HG03095 (cell line): ENCODE measurements at regions not wholly inside any gene's neighbourhood (a gene's known extent, or its start where the extent isn't known, plus 50 kb on each side); places are given as distances from the start of the nearest gene placed in this dataset.
"Not testable (repeated sequence)": the region's sequence is repeated elsewhere in the genome, so short reads cannot be mapped to it uniquely, and the experiment has no call there.

Experiments
- ATAC-seq: cut with Tn5 transposase; IDR thresholded peaks from one replicate; pipeline ENCODE4 v1.9.1; 2021; ENCODE audit warnings: moderate library complexity; ENCODE audit not compliant: unreplicated experiment

DNA sequence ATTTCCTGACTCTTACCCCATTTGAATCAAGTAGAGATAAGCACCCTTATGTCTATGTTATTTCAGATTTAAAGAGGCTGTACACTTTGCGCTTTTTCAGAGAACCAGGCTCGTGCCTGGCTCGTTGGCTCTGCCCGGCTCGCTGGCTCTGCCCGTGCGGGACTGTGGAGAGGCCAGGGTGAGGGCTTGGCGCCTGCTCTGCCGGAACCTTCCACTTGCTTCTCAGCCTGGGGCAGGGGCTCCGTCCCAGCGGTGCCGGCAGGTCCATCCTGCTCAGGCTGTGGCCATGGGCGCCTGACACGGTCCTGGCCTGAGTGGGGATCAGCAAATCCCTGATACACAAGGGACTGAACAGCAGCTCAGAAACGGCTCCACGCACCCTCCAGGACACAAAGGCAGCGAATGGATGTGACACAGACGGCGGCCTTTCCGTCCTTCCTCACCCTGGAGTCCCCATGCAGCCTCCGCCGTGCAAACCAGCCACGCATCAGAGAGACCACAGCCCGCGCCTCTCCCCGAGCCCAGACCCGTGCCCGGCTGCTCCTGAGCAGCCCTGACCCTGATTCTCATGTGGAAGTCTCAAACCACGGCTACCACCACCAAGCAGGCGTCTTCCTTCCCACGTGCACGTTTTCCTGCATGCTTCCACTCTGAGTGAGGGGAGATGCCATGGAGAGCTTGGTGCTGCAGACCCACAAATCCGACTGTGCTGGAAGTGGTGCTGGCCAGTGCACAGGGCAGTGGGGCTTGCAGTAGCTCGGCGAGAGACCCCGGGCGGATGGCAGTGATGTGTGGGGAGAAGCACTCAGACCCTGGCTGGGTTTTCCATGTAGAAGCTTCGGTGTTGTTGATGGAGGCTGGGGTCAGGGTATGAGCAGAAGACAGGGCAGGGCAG, 233.9 kb downstream of the ERMARD start:
- no peak for ATAC-seq

DNA sequence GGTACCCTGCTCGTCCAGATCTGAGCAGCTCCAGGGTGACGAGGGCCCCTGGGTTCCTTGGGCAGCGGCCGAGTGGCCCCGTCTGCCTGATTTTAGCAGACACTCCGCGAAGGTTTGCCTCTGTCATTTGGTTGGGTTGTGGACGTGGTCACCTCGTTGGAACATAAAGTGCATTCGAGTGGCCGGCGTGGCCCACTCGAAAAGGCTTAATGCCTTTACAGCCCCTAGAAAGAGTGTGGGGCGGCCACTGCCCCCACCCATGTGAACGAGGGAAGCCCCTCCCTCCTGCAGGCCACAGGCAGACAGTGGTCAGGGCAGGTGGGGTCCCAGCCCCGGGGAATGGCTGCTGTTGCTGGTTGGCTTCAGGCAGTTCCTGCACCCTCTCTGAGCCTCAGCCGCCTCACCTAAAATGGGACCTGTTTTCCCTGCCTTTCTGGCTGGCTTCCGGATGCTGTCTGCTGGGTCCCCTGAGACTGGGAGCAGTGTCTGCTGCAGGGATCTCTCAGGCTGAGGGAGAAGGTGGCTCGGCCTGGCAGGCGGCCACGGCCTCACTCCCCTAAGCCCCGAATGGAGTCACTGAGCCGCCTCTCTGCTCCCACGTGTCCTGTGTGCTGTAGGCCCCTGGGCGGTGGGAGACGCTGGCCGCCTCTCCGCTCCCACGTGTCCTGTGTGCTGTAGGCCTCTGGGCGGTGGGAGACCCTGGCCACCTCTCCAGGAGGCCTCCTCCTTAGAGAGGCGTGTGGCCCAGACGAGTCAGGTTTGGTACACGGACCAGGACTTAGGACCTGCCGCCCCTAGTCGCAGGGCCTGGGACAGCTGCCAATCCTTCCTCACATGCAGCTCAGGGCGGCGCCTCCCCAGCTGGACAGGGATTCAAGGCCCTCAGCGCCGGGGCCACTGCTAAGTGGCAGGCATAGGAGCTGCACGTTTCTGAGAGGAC, 233.0 kb downstream of the ERMARD start:
- no peak for ATAC-seq

DNA sequence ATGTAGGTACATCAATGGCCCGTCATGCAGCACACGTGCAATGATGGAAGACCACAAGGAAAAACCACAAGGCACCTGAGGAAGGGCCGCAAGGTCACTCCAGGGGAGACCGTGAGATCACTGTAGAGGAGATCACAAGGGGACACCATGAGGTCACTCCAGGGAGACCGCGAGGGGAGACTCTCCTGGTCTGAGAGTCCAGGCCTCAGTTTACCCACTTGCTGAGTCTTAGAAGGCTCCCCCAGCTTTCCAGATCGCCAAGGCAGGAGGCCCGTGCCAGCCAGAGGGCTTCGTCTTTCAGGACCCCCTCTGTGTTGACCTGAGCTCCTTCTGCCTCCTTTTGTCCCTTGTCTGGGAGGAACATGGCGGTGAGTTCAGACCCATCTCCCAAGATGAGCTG, 232.2 kb downstream of the ERMARD start:
- ATAC-seq = no peak

DNA sequence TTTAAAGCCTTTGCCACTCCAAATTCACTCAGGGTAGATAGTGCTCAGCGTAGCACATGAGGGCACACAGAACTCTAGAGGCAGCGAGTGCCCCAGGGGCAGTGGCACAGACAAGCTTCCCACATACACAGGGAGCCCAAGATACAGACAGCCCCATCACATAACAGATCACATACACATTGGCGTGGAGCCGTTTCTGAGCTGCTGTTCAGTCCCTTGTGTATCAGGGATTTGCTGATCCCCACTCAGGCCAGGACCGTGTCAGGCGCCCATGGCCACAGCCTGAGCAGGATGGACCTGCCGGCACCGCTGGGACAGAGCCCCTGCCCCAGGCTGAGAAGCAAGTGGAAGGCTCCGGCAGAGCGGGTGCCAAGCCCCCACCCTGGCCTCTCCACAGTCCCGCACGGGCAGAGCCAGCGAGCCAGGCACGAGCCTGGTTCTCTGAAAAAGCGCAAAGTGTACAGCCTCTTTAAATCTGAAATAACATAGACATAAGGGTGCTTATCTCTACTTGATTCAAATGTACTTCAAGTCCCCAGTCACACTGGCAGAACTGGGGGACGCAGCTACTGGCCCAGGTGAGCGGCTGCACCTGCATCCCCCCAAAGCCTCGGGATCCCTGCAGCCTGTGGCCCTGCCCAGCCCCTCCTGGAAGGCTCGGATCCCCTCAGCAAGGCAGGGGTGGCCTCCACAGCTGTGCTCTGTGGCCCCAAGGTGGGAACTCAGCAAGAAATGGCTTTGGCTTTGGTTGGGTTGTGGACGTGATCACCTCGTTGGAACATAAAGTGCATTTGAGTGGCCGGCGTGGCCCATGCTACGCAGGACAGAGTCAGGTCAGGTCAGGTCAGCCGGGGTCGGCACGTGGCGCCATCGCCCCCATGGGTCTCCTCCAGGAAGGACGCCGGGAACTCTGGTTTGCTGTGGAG, 231.3 kb downstream of the ERMARD start:
- ATAC-seq = no peak

DNA sequence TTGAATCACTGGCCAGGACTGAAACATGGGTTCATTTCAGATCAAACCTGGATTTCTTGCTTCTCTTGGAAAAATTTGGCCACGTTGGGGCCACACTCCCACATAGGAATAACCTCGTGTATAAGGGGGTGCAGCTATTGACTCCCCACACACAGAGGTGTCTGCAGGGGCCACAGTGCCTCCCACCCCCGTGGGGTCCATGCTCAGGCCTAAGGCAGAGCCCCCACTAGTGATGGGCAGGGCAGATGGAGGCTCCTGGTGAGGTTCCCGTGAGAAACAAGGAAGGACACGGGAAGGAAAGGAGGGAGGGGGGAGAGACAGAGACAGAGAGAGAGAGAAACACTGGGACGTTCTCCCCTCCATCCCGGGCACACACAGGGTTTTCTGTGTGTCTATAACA, 230.5 kb downstream of the ERMARD start:
- no peak for ATAC-seq

DNA sequence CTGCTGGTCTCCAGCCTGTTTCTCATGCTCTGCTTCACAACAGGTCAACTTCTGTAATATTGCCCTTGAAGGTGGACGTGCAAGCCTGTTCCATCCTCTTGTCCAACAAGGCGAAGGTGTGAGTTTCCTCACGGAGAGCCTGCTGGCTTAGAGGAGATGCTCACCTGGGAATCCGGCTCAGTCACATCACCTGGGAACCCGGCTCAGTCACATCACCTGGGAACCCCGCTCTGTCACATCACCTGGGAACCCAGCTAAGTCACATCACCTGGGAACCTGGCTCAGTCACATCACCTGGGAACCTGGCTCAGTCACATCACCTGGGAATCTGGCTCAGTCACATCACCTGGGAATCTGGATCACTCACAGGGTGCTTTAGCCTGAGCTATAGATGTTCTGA, 230.1 kb downstream of the ERMARD start:
- no peak for ATAC-seq

DNA sequence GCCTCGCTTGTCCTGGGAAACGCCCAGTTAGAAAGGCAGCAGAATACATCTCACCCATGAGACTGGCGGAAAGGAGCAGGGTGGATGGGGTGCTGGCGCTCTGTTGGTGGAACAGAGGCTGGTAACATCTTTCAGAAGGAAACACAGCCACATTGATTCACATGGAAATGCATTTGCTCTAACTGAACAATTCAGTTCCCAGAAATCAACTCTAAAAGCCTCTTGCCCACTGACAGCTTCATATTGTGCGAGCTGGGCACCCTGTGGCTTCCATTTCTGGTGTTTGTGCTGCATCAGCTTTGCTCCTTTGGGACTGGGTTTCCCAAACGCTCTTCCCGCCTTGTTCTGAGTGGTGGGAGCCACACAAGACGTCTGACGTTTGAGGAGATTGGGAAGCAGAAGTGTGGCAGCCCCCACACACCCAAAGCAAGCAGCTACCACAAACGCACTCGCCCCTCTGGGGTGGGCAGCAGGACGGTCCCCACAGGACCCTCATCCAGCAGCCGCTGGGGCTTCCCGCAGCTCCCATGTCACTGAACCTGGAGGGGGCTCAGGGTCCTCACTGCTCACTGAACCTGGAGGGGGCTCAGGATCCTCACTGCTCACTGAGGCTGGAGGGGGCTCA, 229.5 kb downstream of the ERMARD start:
- ATAC-seq = no peak

DNA sequence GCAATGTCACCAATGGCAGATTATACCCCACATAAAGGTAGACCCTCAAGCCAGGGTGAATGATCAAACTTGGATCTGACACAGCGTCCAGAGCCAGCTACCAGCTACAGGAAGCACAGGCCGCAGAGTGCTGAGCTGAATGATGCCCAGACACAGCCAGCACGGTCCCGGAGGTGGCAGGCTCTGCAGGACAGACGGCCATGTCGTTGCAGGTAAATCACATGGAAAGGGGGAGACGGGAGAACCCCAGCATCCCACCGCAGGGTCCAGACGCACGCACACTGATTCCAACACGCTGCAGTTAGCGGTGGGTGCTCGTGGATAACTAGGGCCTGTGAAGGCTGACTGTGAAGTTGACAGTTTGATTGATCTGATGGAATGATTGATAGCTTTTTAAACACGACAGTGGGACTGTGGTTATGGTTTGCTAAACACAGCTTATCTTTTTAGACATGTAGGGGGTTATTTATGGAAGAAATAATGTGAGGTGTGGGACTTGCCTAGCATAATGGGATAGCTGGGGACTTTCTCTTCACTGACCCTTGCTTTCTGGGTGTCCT, 228.5 kb downstream of the ERMARD start:
- no peak for ATAC-seq

DNA sequence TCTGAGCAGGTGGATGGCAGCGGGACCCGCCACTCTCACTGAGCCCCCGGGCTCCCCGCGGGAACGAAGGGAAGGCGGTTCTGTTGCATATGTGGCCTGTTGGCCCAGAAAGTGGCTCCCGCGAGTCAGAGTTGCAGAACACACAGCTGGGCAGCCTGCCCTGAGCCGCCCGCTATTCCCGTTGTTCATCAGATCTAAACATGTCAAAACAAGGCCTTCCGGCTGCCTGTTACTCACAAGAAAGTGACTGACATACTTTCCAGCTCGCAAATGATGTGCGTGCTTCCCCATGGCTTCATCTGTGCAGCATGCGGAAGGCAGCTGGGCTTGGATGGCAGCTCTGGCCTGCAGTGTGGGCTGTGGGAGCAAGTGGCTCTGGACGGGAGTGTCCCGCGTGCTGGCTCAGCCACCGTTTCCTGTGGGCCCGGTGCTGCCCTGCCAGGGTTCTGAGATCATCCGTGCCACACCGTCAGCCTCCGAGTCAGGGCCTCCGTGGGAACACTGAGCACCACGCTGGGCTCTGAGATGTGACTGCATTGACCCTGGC, 227.3 kb downstream of the ERMARD start:
- no peak for ATAC-seq

DNA sequence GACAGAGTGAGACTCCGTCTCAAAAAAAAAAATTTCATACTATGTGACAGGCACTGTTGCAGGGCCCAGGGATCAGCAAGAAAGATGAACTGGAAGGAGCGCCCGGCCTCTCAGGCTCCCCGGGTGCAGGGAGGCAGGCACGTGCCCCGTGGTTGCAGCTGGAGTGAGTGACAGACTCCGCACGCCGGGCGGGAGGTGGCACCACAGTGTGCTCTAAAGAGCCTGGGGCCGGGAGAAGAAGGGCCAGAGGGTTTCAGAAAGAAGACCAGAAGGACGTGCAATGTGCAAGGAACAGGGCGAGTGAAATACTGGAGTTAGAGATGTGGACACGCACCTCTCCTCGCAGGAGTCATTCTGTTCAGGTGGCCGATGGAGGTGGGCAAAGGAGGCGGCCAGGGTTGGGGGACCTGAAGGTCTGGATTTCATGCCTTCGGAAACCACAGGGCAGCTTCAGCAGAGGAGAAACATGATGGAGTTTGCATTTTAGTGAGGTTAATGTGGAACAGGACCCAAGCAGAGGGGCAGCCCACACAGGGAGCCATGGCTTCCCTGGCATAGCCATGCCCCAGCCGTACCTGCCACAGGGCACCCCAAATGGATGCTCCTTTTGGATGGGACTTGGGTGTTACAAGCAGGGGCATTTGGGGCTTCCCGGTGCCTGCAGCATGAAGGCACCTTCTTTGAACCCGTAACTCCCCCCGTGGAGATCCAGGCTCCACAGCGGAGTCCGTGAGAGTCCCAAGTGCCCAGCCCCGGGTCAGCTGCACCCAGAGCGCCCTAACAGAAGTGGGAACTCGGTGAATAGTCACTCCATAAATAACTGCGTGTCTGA, 226.2 kb downstream of the ERMARD start:
- no peak for ATAC-seq

DNA sequence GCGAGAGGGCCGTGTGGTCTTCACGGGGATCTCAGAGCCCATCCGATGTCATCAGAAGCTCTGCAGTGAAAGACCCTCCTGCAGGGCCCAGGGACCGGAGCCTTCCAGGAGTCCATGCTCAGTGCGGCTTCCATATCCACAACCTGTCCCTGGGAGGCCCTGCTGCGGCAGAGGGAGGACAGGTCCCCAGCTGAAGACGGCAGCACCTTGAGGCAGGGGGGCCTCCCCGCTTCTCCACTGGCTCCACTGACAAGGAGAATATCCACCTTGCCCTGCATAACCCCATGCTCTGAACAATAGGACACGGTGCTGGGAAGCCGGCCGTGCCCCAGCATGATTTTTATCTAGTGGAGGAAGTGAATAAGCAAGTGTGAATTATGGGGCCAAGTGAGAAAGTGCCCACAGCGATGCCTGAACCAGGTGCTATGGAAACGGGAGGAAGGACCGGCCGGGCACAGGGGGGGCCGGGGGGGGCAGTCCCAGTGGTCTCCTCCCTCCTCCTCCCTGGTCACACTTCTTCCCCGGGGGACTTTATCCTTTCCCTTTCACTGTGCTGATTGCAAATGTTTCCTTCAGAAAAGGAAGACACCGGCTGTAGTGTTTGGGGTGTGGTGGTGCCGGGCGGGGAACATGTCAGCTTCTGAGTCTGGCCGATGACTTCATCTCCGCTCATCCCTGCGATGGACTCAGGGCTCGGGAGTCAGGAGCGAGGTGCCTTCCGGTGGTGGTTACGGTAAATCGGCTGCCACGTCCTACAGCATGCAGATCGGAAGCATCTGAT, 225.1 kb downstream of the ERMARD start:
- no peak for ATAC-seq

DNA sequence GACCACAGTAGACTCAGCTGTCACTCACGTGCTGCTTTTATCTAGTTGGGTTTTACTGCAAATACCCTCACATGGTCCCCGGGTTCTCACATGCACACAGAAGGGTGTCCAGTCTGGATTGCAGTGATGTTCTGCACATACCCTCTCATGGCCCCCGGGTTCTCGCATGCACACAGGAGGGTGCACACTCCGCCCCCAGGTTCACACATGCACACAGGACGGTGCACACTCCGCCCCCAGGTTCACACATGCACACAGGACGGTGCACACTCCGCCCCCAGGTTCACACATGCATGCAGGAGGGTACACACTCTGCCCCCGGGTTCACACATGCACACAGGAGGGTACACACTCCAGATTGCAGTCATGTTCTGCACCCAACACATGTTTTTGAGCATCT, 224.3 kb downstream of the ERMARD start:
- ATAC-seq = no peak

DNA sequence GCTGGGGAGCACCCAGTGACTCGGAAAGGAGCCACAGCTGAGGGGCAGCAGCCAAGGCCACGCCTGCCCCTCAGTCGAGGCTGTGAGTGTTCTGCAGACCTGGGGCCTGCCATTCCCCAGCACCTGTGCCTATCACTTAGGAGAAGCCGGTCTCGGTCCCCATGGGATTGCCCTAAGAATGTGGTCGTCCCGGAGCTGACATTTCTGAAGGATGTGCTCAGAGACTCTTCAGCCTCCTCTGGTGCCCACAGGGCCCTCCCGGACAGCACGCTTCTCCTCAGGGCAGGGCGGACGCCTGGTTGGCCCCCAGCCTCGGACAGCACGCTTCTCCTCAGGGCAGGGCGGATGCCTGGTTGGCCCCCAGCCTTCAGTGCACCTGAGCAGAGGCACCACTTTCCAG, 223.9 kb downstream of the ERMARD start:
- ATAC-seq = no peak

DNA sequence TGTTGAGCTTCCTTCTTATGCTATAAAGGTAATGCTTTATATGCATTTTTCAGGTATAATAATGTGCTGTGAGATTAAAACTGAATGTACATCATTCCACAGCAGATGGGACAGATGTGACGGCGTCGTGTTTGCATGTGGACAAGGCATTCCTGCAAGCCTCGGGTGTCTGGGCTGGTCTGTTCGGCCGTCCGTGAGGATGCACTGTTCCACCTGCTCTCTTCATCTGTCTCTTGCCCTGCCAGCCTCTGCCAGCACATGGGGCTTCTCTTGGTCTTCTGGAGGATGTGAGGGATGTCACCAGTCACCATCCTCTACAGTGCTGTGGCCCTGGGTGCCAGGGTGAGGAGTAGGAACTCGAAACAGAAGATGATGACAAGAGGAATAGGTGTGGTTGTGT, 223.2 kb downstream of the ERMARD start:
- ATAC-seq = no peak

DNA sequence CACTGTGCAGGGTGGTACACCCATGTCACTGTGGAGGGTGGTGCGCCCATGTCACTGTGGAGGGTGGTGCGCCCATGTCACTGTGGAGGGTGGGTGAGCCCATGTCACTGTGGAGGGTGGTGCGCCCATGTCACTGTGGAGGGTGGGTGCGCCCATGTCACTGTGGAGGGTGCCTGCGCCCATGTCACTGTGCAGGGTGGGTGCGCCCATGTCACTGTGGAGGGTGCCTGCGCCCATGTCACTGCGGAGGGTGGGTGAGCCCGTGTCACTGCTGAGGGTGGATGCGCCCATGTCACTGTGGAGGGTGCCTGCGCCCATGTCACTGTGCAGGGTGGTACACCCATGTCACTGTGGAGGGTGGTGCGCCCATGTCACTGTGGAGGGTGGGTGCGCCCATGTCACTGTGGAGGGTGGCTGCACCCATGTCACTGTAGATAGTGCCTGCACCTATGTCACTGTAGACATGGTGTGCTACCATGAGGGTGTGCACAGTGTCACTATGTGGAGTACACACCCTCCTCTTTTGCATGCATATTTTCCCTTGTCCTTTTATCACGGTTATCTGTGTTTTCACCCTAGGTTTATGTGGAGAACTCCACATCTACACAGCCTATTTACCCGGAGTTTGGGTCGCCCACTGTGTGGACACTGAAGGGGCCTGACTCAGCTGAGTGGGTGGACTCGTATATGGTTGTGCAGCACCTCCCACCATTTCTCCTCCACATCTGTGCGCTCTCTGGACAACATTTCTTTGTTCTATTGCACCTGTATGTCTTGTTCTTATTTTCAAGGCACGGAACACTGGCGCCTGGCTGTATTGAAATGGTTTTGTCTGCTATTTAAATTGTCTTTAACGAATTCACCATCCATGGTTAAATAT, 222.4 kb downstream of the ERMARD start:
- ATAC-seq = not testable (repeated sequence)

DNA sequence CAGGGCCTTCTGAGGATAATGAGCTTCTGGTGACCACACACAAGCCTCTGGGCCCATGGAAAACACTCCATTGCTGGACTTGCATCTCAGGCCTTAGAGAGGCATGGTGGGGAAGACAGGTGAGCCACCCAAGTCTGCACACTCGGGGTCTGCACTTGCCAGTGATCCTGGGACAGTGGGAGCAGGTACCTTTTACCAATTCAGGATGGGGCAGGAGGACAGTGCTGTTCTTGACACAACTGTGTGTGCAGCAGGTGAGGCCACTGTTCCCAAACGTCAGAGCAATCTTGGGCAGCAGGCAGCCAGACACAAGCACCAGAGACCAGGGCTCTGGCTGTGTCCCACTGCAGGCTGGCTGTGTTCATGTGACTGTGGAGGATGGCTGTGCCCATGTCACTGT, 221.3 kb downstream of the ERMARD start:
- no peak for ATAC-seq

DNA sequence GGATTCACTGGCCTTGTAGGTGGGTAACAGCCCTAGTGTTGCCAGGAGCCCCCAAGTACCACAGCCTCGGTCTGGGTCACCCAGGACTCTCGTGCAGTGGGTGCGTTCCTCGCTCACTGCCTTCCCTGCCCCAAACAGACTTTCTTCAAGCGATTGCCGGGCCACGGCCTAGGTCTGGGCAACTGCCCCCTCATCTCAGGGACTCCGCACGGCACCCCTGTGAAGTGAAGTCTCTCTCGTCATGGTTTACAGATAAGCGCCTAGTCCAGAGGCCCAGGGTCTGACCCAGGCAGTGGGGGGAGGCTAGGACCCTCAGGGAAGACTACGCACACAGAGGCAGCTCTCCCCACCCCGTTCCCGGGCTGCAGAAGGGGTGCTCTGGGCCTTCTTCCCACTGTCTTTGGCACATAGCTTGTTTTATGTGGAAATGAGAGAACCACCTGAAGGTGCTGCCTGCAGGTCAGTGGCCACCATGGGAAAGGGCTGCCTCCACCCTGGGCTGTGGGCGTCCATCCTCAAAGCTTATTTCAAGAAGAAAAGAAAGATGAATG, 220.8 kb downstream of the ERMARD start:
- no peak for ATAC-seq
